DMS53 treated with DMSO at 0.1 percent for 48 hours (cell line): ENCODE measurements at regions not wholly inside any gene's neighbourhood (a gene's known extent, or its start where the extent isn't known, plus 50 kb on each side); places are given as distances from the start of the nearest gene placed in this dataset.
"Not testable (repeated sequence)": the region's sequence is repeated elsewhere in the genome, so short reads cannot be mapped to it uniquely, and the experiment has no call there.

Experiments
- DNase-seq: peaks from one replicate; lab custom pipeline; 2025; ENCODE audit not compliant: unreplicated experiment; lab: John Stamatoyannopoulos, UW

DNA sequence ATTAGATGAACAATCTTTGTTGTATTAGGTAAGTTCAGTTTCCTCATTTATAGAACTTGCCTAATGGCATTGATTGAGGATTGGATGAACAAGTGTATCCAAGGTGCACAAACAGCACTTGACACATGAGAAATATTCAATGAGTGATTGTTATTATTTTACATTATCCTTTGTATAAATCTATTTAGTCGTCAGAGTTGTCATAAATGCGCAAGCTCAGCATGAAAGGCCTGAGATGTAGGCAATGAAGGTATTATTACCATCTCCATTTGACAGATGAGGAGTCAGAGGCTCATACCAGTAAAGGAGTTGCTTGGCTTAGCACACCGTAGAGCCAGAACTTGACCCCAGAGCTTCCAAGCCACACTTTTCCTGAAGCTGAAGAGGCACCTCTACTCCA lies 291.4 kb downstream of the C1D start:
- no peak for DNase-seq

GRCh38 chr2:67772216-67773170 lies 290.3 kb downstream of the C1D start:
- DNase-seq = no peak

- no peak for DNase-seq
These were observed 289.0 kb downstream of the C1D start for GRCh38 chr2:67773851-67774250.

DNA sequence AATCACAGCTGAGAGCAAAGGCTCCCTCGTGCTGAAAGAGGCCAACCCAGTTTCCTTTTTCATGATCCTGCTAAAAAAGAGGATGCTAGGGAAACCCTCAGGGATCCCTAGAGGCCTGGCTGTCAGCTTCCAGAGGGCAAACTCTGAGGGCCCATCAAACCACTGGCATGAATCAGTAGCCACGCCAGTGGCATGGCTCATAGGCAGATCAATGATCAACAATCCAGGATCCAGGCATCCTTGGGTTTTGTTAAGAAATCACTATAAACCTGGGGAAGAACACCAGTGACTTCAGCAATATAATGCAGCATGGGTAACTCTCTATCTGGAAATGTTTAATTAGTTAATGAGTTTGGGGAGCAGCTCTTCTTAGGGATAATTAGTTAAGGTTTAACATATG lies 286.5 kb downstream of the C1D start:
- DNase-seq = no peak

DNA sequence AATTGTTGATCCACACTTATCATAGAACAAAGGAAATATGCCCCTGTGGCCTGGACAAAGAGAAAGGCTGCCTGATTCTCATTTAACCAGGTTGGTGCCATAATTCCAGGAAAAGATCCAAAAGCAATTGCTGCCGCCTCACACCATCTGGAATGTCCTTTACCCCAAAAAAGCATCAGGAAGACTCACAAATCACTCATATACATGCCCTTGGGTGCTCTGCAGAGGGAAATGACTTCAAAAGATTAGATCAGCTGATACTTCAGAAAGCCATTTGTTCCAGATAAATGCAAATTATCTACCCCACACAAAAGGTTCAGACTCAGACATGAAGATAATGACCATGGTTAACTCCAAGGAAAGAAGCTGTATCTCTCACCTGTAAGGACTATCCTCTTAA lies 285.8 kb downstream of the C1D start:
- DNase-seq = no peak

GRCh38 chr2:67777836-67778429 lies 284.9 kb downstream of the C1D start:
- no peak for DNase-seq

GRCh38 chr2:67780841-67781240 lies 282.0 kb downstream of the C1D start:
- not testable (repeated sequence) for DNase-seq

DNA sequence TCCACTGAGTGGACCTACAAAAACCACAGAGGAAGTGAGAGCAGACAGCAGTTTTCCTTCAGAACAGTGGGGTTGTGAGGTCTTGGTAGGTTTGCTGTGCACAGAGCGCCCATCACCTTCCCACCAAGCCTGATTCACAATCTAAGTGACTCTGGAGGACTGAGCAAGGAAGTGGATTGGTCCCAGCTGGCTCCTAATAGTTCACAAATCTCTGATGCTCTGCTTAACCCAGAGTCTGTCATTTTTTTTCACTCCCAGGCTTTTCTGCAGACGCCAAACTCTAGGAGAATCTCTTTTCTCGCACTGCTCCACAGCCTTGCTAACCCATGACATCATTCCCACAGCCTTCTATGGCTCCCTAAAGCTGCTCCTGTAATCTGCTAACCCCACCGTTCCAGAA lies 280.4 kb downstream of the C1D start:
- DNase-seq = no peak

DNA sequence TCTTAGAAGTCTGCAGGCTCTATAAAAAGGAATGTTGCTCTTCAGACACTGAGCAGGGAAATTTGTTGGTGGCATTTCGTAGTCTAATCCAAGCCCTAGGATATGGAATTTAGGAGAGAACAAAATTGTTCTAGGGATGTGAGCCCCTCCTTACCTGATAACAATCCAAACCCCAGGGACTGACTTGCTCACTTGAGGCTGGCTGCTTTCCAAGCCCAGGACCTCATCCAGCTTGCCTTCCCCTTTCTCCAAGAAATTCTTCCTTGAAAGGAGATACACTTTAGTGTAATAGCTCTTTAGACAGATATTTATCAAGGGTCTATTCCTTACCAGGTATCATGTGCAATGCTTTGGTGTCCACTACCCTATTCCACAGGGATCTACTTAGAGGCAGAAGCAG lies 279.8 kb downstream of the C1D start:
- no peak for DNase-seq

DNA sequence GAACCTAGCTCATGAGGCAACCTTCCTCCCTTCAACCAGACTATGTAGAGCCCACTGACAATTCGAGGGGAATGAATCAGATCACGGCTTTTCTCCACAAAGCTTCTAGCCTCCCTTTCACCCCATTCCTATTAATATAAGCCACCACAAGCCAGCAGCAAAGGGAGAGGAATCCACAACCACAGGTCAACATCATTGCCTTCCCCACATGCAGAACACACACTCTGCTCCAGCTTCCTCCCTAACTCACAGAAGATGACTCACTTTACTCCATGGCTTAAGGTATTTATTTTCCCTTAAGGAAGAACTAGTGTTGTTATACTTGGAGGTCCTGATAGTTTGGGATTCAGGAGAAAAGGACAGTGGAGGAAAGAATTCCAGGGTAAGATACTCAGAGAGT lies 272.2 kb downstream of the C1D start:
- no peak for DNase-seq

- DNase-seq = no peak
These were observed 270.6 kb downstream of the C1D start for GRCh38 chr2:67792191-67792590.

DNA sequence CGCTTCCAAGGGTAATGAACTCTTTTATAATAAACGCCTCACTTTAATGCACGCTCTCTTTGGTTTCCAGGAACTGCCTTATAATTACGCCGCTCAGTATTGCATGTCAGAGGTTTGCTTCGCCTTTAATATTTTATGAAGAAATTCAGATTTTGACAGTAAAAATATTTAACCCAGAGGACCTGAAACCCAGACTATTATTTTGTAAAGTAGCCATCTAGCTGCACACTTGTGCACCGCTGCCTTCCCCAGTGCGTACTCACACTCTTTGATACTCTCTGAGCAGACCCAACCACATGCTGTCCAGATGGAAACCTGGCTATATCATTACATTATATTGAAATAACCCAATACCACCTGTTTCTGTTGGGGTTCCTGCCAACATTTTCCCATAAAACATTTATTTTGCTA lies 270.1 kb downstream of the C1D start:
- peak; percentile 61 for DNase-seq

- no peak for DNase-seq
These were observed 264.8 kb downstream of the C1D start for GRCh38 chr2:67797801-67798540.

- DNase-seq = no peak
These were observed 264.2 kb downstream of the C1D start for GRCh38 chr2:67798541-67799160.

GRCh38 chr2:67799886-67800285 lies 262.9 kb downstream of the C1D start:
- DNase-seq = no peak

DNA sequence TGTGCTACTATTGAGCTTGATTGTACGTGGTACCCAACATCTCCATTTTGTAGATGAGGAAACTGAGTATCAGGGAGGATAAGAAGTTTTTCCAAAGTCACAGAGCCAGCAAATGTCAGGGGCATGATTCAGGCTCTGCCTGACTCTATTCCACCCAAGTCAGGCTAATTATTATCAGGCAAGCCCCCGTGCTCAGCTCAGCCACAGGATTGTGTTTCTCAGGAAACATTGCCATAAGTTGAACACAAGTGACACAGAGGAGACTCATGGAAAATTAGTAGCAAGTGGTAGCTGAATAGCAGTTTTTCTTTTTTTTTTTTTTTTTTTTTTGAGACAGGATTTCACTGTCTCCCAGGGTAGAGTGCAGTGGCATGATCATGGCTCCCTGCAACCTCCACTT lies 260.5 kb downstream of the C1D start:
- DNase-seq = no peak

DNA sequence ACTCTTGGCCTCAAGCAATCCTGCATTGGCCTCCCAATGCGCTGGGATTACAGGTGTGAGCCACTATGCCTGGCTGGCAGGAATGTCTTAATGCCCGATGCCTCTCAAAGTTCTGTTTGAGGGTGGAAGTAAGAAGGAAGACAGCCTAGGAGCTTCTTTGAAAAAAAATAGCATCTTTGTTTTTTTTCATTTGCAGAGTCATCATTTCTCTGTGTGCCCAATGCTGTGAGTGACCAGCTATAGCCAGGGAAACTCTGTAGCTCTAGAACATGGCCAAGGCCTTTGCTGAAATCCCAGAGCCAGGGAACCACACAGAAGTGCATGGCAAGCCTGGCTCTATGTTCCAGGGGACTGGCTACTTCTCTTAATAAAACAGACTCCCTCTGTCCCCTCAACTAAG lies 260.0 kb downstream of the C1D start:
- no peak for DNase-seq

GRCh38 chr2:67806816-67807215 lies 256.0 kb downstream of the C1D start:
- no peak for DNase-seq

DNA sequence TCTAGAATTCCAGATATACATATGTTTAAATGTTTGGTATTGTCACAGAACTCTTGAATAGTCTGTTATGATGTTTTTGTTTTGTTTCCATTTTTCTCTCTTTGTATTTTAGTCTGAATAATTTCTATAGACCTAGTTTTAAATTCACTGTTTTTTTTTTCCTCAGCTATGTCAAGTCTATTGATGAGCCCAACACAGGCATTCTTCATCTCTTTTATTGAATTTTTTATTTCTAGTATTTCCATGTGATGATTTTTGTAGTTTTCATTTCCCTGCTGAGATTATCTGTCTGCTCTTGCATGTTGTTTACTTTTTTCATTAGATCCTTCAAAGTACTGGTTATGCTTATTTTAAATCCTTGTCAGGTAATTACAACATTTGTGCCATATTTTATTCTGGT lies 254.7 kb downstream of the C1D start:
- no peak for DNase-seq

DNA sequence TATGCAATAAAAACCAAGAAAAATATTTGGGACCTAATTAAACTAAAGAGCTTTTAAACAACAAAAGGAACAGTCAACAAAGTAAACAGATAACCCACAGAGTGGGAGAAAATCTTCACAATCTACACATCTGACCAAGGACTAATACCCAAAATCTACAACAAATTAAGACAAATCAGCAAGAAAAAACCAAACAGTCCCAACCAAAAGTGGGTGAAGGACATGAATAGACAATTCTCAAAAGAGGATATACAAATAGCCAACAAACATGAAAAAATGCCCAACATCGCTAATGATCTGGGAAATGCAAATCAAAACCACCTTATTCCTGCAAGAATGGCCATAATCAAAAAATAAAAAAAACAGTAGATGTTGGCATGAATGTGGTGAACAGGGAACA lies 250.1 kb downstream of the C1D start:
- no peak for DNase-seq

- DNase-seq = no peak
These were observed 239.1 kb downstream of the C1D start for GRCh38 chr2:67823726-67824125.
